MM.1S (cell line): ENCODE measurements at regions not wholly inside any gene's neighbourhood (a gene's known extent, or its start where the extent isn't known, plus 50 kb on each side); places are given as distances from the start of the nearest gene placed in this dataset.
"Not testable (repeated sequence)": the region's sequence is repeated elsewhere in the genome, so short reads cannot be mapped to it uniquely, and the experiment has no call there.

Source experiments
- CTCF ChIP-seq: fragments of 300-600 bp; sonication (generic); IDR thresholded peaks from 2 replicates; pipeline ENCODE4 v1.5.1; 2016; ENCODE audit warnings: antibody characterized with exemption, low read length, mixed read lengths
- EZH2 ChIP-seq: fragments of 300-600 bp; sonication (generic); optimal IDR thresholded peaks from 2 replicates; pipeline ENCODE3; 2017; ENCODE audit warnings: low read depth, mild to moderate bottlenecking, antibody characterized with exemption, low read length, mixed read lengths
- EZH2phosphoT487 ChIP-seq: fragments of 300-600 bp; sonication (generic); IDR thresholded peaks from 2 replicates; pipeline ENCODE4 v1.6.1; 2018; ENCODE audit warnings: antibody characterized with exemption, low read length

GRCh38 chr9:41016699-41017098, 111.8 kb downstream of the FOXD4L6 start:
- not testable (repeated sequence) for TF ChIP-seq CTCF, EZH2, EZH2phosphoT487
